Natural killer cell treated with Interleukin-12 subunit alpha and Interleukin-12 subunit beta and Interleukin-15 and Interleukin-18, amount 100 ng/mL, for 72 hours (primary cell): ENCODE measurements at regions not wholly inside any gene's neighbourhood (a gene's known extent, or its start where the extent isn't known, plus 50 kb on each side); places are given as distances from the start of the nearest gene placed in this dataset.

Source experiments
- ATAC-seq, 2 donors: fragments of 150-1000 bp; cut with Tn5 transposase in 1 of 2; sonication (Bioruptor Pico), chemical (Tn5 transposase) in 1 of 2; 2 replicates each; pipeline ENCODE4 v1.10.0; 2021
- DNase-seq: peaks from one replicate; pipeline ENCODE4 v3.0.0; 2022; ENCODE audit warnings: low spot score
- H3K27ac Mint-ChIP-seq, 2 donors: 1 replicate in 1 of 2; 2 replicates in 1 of 2; pipeline ENCODE4 v1.8.0; 2022; ENCODE audit warnings: mixed read lengths in 2 of 2, mild to moderate bottlenecking in 1 of 2, moderate library complexity in 1 of 2
- H3K27me3 Mint-ChIP-seq, 2 donors: 1 replicate in 1 of 2; 2 replicates in 1 of 2; pipeline ENCODE4 v1.8.0; 2022; ENCODE audit warnings: mixed read lengths in 2 of 2
- H3K36me3 Mint-ChIP-seq: one replicate; pipeline ENCODE4 v1.8.0; 2022; ENCODE audit warnings: mixed read lengths
- H3K4me1 Mint-ChIP-seq, 2 donors: 1 replicate in 1 of 2; 2 replicates in 1 of 2; pipeline ENCODE4 v1.8.0; 2022; ENCODE audit warnings: low read depth in 2 of 2, mixed read lengths in 2 of 2, mild to moderate bottlenecking in 1 of 2
- H3K4me3 Mint-ChIP-seq: one replicate; pipeline ENCODE4 v1.8.0; 2022; ENCODE audit warnings: mixed read lengths
- H3K9me3 Mint-ChIP-seq: 2 replicates; pipeline ENCODE4 v1.8.0; 2022; ENCODE audit warnings: mixed read lengths

GRCh38 chr10:111548084-111548726 is 471.4 kb downstream of the ADRA2A start:
- ATAC-seq = no peak
- Mint-ChIP-seq H3K4me3 (no peak overlapping the region), H3K36me3 (no peaks in the 10 kb centered on the region), H3K27ac (no peak overlapping the region), H3K9me3 (no peaks in the 10 kb centered on the region), H3K27me3 (no peaks in the 10 kb centered on the region), H3K4me1 (no peaks in the 10 kb centered on the region)
- DNase-seq = no peak

- no peaks in the 10 kb centered on the region for H3K4me1 Mint-ChIP-seq
- no peaks in the 10 kb centered on the region for H3K36me3 Mint-ChIP-seq
- no peak for ATAC-seq
- no peaks in the 10 kb centered on the region for H3K27me3 Mint-ChIP-seq
- H3K9me3 Mint-ChIP-seq = peaks cover 3% of the 10 kb centered on the region
- H3K27ac Mint-ChIP-seq = no peak overlapping the region
- no peak for DNase-seq
- H3K4me3 Mint-ChIP-seq = no peak overlapping the region
Observed at GRCh38 chr10:111551001-111551400, 474.2 kb downstream of the ADRA2A start.

GRCh38 chr10:111556666-111557065 is 479.8 kb downstream of the ADRA2A start:
- Mint-ChIP-seq H3K4me1 (no peaks in the 10 kb centered on the region), H3K27ac (no peak overlapping the region), H3K9me3 (peaks cover 3% of the 10 kb centered on the region), H3K4me3 (no peak overlapping the region), H3K27me3 (peaks cover 0 to 3% of the 10 kb centered on the region in 2 donors), H3K36me3 (no peaks in the 10 kb centered on the region)
- no peak for ATAC-seq
- no peak for DNase-seq

GRCh38 chr10:111558211-111558610 is 481.4 kb downstream of the ADRA2A start:
- Mint-ChIP-seq H3K36me3 (no peaks in the 10 kb centered on the region), H3K4me1 (no peaks in the 10 kb centered on the region), H3K4me3 (no peak overlapping the region), H3K27ac (no peak overlapping the region), H3K27me3 (peaks cover 0 to 5% of the 10 kb centered on the region in 2 donors), H3K9me3 (peaks cover 3% of the 10 kb centered on the region)
- ATAC-seq = no peak
- DNase-seq = no peak

GRCh38 chr10:111560027-111560426 is 483.2 kb downstream of the ADRA2A start:
- no peak overlapping the region for H3K4me3 Mint-ChIP-seq
- DNase-seq = no peak
- peaks cover 0 to 5% of the 10 kb centered on the region in 2 donors for H3K27me3 Mint-ChIP-seq
- H3K36me3 Mint-ChIP-seq = no peaks in the 10 kb centered on the region
- H3K27ac Mint-ChIP-seq = no peak overlapping the region
- H3K4me1 Mint-ChIP-seq = no peaks in the 10 kb centered on the region
- H3K9me3 Mint-ChIP-seq = no peaks in the 10 kb centered on the region
- no peak for ATAC-seq

- peaks cover 0 to 5% of the 10 kb centered on the region in 2 donors for H3K27me3 Mint-ChIP-seq
- DNase-seq (no peak), ATAC-seq (no peak)
- no peak overlapping the region for H3K27ac Mint-ChIP-seq
- H3K9me3 Mint-ChIP-seq = no peaks in the 10 kb centered on the region
- H3K4me1 Mint-ChIP-seq = no peaks in the 10 kb centered on the region
- H3K4me3 Mint-ChIP-seq = no peak overlapping the region
- H3K36me3 Mint-ChIP-seq = no peaks in the 10 kb centered on the region
Observed at GRCh38 chr10:111561124-111561523, 484.3 kb downstream of the ADRA2A start.

- Mint-ChIP-seq H3K36me3 (no peaks in the 10 kb centered on the region), H3K27me3 (peaks cover 2 to 15% of the 10 kb centered on the region in 2 donors)
Observed at GRCh38 chr10:111565542-111565941, 488.7 kb downstream of the ADRA2A start.

GRCh38 chr10:111578076-111578475 is 501.2 kb downstream of the ADRA2A start:
- ATAC-seq (no peak), DNase-seq (no peak)
- Mint-ChIP-seq H3K4me1 (no peaks in the 10 kb centered on the region), H3K9me3 (peaks cover 8% of the 10 kb centered on the region), H3K4me3 (no peak overlapping the region), H3K36me3 (no peaks in the 10 kb centered on the region), H3K27me3 (peaks cover 0 to 9% of the 10 kb centered on the region in 2 donors), H3K27ac (no peak overlapping the region)

More at GRCh38 chr10:111565542-111565941, 488.7 kb downstream of the ADRA2A start:
- Mint-ChIP-seq H3K4me1 (no peaks in the 10 kb centered on the region), H3K9me3 (no peaks in the 10 kb centered on the region), H3K4me3 (no peak overlapping the region), H3K27ac (no peak overlapping the region)
- ATAC-seq (no peak), DNase-seq (no peak)

GRCh38 chr10:111579473-111579872 is 502.6 kb downstream of the ADRA2A start:
- Mint-ChIP-seq H3K4me3 (no peak overlapping the region), H3K36me3 (no peaks in the 10 kb centered on the region), H3K27ac (no peak overlapping the region), H3K27me3 (peaks cover 0 to 9% of the 10 kb centered on the region in 2 donors), H3K9me3 (peaks cover 8% of the 10 kb centered on the region), H3K4me1 (no peaks in the 10 kb centered on the region)
- ATAC-seq (no peak), DNase-seq (no peak)

- H3K27me3 Mint-ChIP-seq = no peaks in the 10 kb centered on the region
Observed at GRCh38 chr10:111590703-111591102, 513.9 kb downstream of the ADRA2A start.

GRCh38 chr10:111593578-111593977 is 516.7 kb downstream of the ADRA2A start:
- Mint-ChIP-seq H3K27ac (no peak overlapping the region), H3K27me3 (peaks cover 0 to 8% of the 10 kb centered on the region in 2 donors), H3K4me3 (no peak overlapping the region), H3K4me1 (no peaks in the 10 kb centered on the region), H3K36me3 (no peaks in the 10 kb centered on the region), H3K9me3 (no peaks in the 10 kb centered on the region)
- DNase-seq (no peak), ATAC-seq (no peak)

More at GRCh38 chr10:111590703-111591102, 513.9 kb downstream of the ADRA2A start:
- ATAC-seq = no peak
- DNase-seq = no peak
- no peaks in the 10 kb centered on the region for H3K9me3 Mint-ChIP-seq
- H3K4me1 Mint-ChIP-seq = no peaks in the 10 kb centered on the region
- no peak overlapping the region for H3K4me3 Mint-ChIP-seq
- H3K36me3 Mint-ChIP-seq = no peaks in the 10 kb centered on the region
- H3K27ac Mint-ChIP-seq = no peak overlapping the region

GRCh38 chr10:111595173-111595572 is 518.3 kb downstream of the ADRA2A start:
- H3K27ac Mint-ChIP-seq = no peak overlapping the region
- ATAC-seq = no peak

GRCh38 chr10:111598433-111599059 is 521.7 kb downstream of the ADRA2A start:
- no peaks in the 10 kb centered on the region for H3K4me1 Mint-ChIP-seq
- H3K36me3 Mint-ChIP-seq = no peaks in the 10 kb centered on the region
- ATAC-seq = no peak
- H3K9me3 Mint-ChIP-seq = no peaks in the 10 kb centered on the region
- no peak overlapping the region for H3K27ac Mint-ChIP-seq
- no peak for DNase-seq
- H3K27me3 Mint-ChIP-seq = peaks cover 3 to 8% of the 10 kb centered on the region in 2 donors
- H3K4me3 Mint-ChIP-seq = no peak overlapping the region

More at GRCh38 chr10:111595173-111595572, 518.3 kb downstream of the ADRA2A start:
- Mint-ChIP-seq H3K36me3 (no peaks in the 10 kb centered on the region), H3K9me3 (no peaks in the 10 kb centered on the region), H3K4me1 (no peaks in the 10 kb centered on the region), H3K4me3 (no peak overlapping the region), H3K27me3 (peaks cover 3 to 8% of the 10 kb centered on the region in 2 donors)
- DNase-seq = no peak

GRCh38 chr10:111599943-111600342 is 523.1 kb downstream of the ADRA2A start:
- Mint-ChIP-seq H3K27me3 (peaks cover 9 to 13% of the 10 kb centered on the region in 2 donors), H3K4me1 (no peaks in the 10 kb centered on the region)

More at GRCh38 chr10:111599943-111600342, 523.1 kb downstream of the ADRA2A start:
- Mint-ChIP-seq H3K9me3 (peaks cover 7% of the 10 kb centered on the region), H3K4me3 (no peak overlapping the region), H3K27ac (no peak overlapping the region), H3K36me3 (no peaks in the 10 kb centered on the region)
- ATAC-seq (no peak), DNase-seq (no peak)
